A673 (cell line): ENCODE measurements at regions not wholly inside any gene's neighbourhood (a gene's known extent, or its start where the extent isn't known, plus 50 kb on each side); places are given as distances from the start of the nearest gene placed in this dataset.

ENCODE experiments used
- CTCF ChIP-seq: fragments of 300-800, 200-600 bp; sonication (generic); conservative IDR thresholded peaks from 2 replicates; pipeline ENCODE4 v1.5.1; 2017; ENCODE audit warnings: low read depth, mild to moderate bottlenecking, antibody characterized with exemption, low read length, moderate library complexity, mixed read lengths
- EZH2 ChIP-seq: fragments of 200-600 bp; sonication (generic); IDR thresholded peaks from 2 replicates; pipeline ENCODE4 v1.6.1; 2017; ENCODE audit warnings: borderline replicate concordance, low read depth, mild to moderate bottlenecking, mixed read lengths, antibody characterized with exemption, low read length; ENCODE audit not compliant: poor library complexity, severe bottlenecking

GRCh38 chr14:41505491-41505890 lies 101.2 kb upstream of the LRFN5 start:
- no peak for TF ChIP-seq CTCF
- no peak for TF ChIP-seq EZH2
